K562 (cell line): ENCODE measurements at regions not wholly inside any gene's neighbourhood (a gene's known extent, or its start where the extent isn't known, plus 50 kb on each side); places are given as distances from the start of the nearest gene placed in this dataset.
A peak's percentile ranks its signal among the peaks of the same experiment; 100 is the strongest.

Source experiments
- ATAC-seq: fragments of 200-7000 bp; cut with Tn5 transposase; 3 replicates; pipeline ENCODE4 v1.9.1; 2020; ENCODE audit warnings: moderate library complexity
- BruUV-seq: library from RNA; stranded (reverse); fragments of 400-500 nt; replicated peaks from 2 replicates; lab custom pipeline; 2021; lab: Mats Ljungman, UMichigan
- CTCF ChIA-PET: fragments of 300-600 bp; formaldehyde crosslinking; extraction: SDS; loops from one replicate; lab custom pipeline; 2021; ENCODE audit warnings: low intra/inter-chr PET ratio; lab: Yijun Ruan, JAX
- POLR2A ChIA-PET: fragments of 300-600, 350-650 bp; sonication (Branson Sonifier 250); formaldehyde crosslinking; extraction: SDS; loops from one replicate; lab custom pipeline; 2021; ENCODE audit warnings: antibody characterized with exemption, inconsistent platforms; lab: Yijun Ruan, JAX
- DNase-seq, 4 experiments: peaks; one replicate each; pipeline versions ENCODE4 v3.0.0 to v3.0.0-alpha.2; 2011 to 2018; ENCODE audit warnings: low spot score in 3 of 4, mixed read lengths in 3 of 4; ENCODE audit errors: extremely low read depth in 1 of 4
- FAIRE-seq: peaks from 2 replicates; lab custom pipeline; 2011; peaks lifted over from hg19 to GRCh38; lab: Jason Lieb, UNC
- H2AFZ ChIP-seq: 2 replicates; pipeline ENCODE4 v1.6.0; 2011; ENCODE audit warnings: low read depth, low read length, control low read depth, inconsistent platforms
- H3K27ac ChIP-seq: fragments of 200-600 bp; 3 replicates; pipeline ENCODE4 v1.8.0; 2011; ENCODE audit warnings: low read depth, mild to moderate bottlenecking, control low read depth, inconsistent platforms, low read length, moderate library complexity, mixed read lengths; ENCODE audit errors: extremely low read depth
- H3K27me3 ChIP-seq, 2 experiments: fragments of 300-600 bp in 1 of 2; 2 replicates in 1 of 2; 3 replicates in 1 of 2; pipeline versions ENCODE4 v1.6.0 to v1.8.0; 2011; ENCODE audit warnings: inconsistent platforms in 2 of 2, low read length in 2 of 2, mild to moderate bottlenecking in 1 of 2, mixed read lengths in 1 of 2, moderate library complexity in 1 of 2; ENCODE audit not compliant: control insufficient read depth in 2 of 2, insufficient read depth in 2 of 2
- H3K36me3 ChIP-seq: fragments of 300-600 bp; 3 replicates; pipeline ENCODE4 v1.8.0; 2011; ENCODE audit warnings: mild to moderate bottlenecking, low read length, inconsistent platforms; ENCODE audit not compliant: control insufficient read depth, insufficient read depth
- H3K4me1 ChIP-seq, 2 experiments: fragments of 200-600 bp in 1 of 2; replicated peaks in 1 of 2; 2 replicates in 1 of 2; 3 replicates in 1 of 2; pipeline versions ENCODE4 v1.5.1 to v1.8.0; 2011; ENCODE audit warnings: inconsistent platforms in 2 of 2, low read length in 2 of 2, mild to moderate bottlenecking in 1 of 2, mixed read lengths in 1 of 2, moderate library complexity in 1 of 2; ENCODE audit not compliant: control insufficient read depth in 2 of 2, insufficient read depth in 2 of 2
- H3K4me2 ChIP-seq: 2 replicates; pipeline ENCODE4 v1.6.1; 2011; ENCODE audit warnings: low read length, control low read depth, inconsistent platforms, mixed read lengths; ENCODE audit not compliant: insufficient read depth
- H3K4me3 ChIP-seq: fragments of 200-600 bp; sonication (generic), shearing (Covaris generic); 2 replicates; pipeline ENCODE4 v1.5.1; 2016; ENCODE audit warnings: control low read depth, inconsistent platforms
- H3K79me2 ChIP-seq: fragments of 200-600 bp; 3 replicates; pipeline ENCODE4 v1.8.0; 2011; ENCODE audit warnings: low read length, inconsistent platforms; ENCODE audit not compliant: control insufficient read depth, insufficient read depth
- H3K9ac ChIP-seq, 2 experiments: 2 replicates each; pipeline versions ENCODE4 v1.6.0 to v1.6.1; 2011; ENCODE audit warnings: low read depth in 2 of 2, low read length in 2 of 2, control low read depth in 1 of 2, inconsistent platforms in 1 of 2, mild to moderate bottlenecking in 1 of 2, mixed read lengths in 1 of 2; ENCODE audit not compliant: insufficient read depth in 1 of 2
- H3K9me1 ChIP-seq: one replicate; pipeline ENCODE4 v1.6.0; 2011; ENCODE audit warnings: inconsistent platforms, mild to moderate bottlenecking, low read length, moderate library complexity; ENCODE audit not compliant: control insufficient read depth, insufficient read depth
- H3K9me3 ChIP-seq: replicated peaks from 2 replicates; pipeline ENCODE4 v1.5.1; 2011; ENCODE audit warnings: low read depth, low read length, inconsistent platforms; ENCODE audit not compliant: control insufficient read depth, insufficient read depth
- H4K20me1 ChIP-seq: replicated peaks from 2 replicates; pipeline ENCODE4 v1.6.1; 2011; ENCODE audit warnings: low read length, inconsistent platforms, mixed read lengths; ENCODE audit not compliant: control insufficient read depth, insufficient read depth
- ARNT ChIP-seq, 2 experiments: fragments of 450-650 bp; IDR thresholded peaks; 2 replicates each; pipeline ENCODE4 v1.6.1; 2016; ENCODE audit warnings: mild to moderate bottlenecking in 1 of 2
- CEBPG ChIP-seq, 3 experiments: fragments of 200-800 bp in 1 of 3; sonication (Bioruptor generic) in 1 of 3; sonication (generic) in 1 of 3; formaldehyde crosslinking in 1 of 3; IDR thresholded peaks in 2 of 3; conservative IDR thresholded peaks in 1 of 3; 2 replicates each; pipeline versions ENCODE4 v1.6.1 to v1.8.0; 2016 to 2022; ENCODE audit warnings: missing compliant biosample characterization in 2 of 3, missing genetic modification characterization in 2 of 3, mild to moderate bottlenecking in 1 of 3, missing genetic modification reagents in 1 of 3
- FOXA3 ChIP-seq, 2 experiments: fragments of 450-650 bp in 1 of 2; sonication (generic) in 1 of 2; formaldehyde crosslinking; IDR thresholded peaks in 1 of 2; conservative IDR thresholded peaks in 1 of 2; 2 replicates each; pipeline versions ENCODE4 v1.4.0 to v1.8.0; 2020 to 2022; ENCODE audit warnings: mild to moderate bottlenecking in 2 of 2, missing genetic modification reagents in 1 of 2
- GABPB1 ChIP-seq: sonication (generic); formaldehyde crosslinking; IDR thresholded peaks from 2 replicates; pipeline ENCODE4 v1.8.0; 2022; ENCODE audit warnings: mild to moderate bottlenecking, missing genetic modification reagents
- HNRNPK ChIP-seq: fragments of 200-400 bp; formaldehyde crosslinking; IDR thresholded peaks from one replicate; pipeline ENCODE4 v1.6.1; 2018; ENCODE audit warnings: mild to moderate bottlenecking, low read depth, low read length; ENCODE audit not compliant: poor library complexity, severe bottlenecking
- KDM1A ChIP-seq, 2 experiments: fragments of 450-650 bp; IDR thresholded peaks; 2 replicates each; pipeline ENCODE4 v1.6.1; 2016; ENCODE audit warnings: mild to moderate bottlenecking in 2 of 2
- PHB ChIP-seq: fragments of 250-450 bp; sonication (Bioruptor Pico); IDR thresholded peaks from 2 replicates; pipeline ENCODE4 v1.5.0; 2021
- POLR2A ChIP-seq: fragments of 450-650 bp; conservative IDR thresholded peaks from 2 replicates; pipeline ENCODE4 v1.6.1; 2016
- RFX7 ChIP-seq: fragments of 250-450 bp; sonication (Bioruptor Pico); IDR thresholded peaks from 2 replicates; pipeline ENCODE4 v1.5.1; 2021; ENCODE audit warnings: mild to moderate bottlenecking
- TAL1 ChIP-seq: fragments of 450-650 bp; IDR thresholded peaks from 2 replicates; pipeline ENCODE4 v1.6.1; 2016; ENCODE audit warnings: mild to moderate bottlenecking
- TBP ChIP-seq: optimal IDR thresholded peaks from 2 replicates; pipeline ENCODE3; 2011; ENCODE audit warnings: low read depth, low read length, improper control_type of control experiment
- ZBTB7A ChIP-seq: IDR thresholded peaks from 2 replicates; pipeline ENCODE4 v1.6.1; 2011; ENCODE audit warnings: low read depth, mild to moderate bottlenecking, low read length, moderate library complexity, borderline replicate concordance; ENCODE audit not compliant: control insufficient read depth
- ZEB2 ChIP-seq: fragments of 450-650 bp; IDR thresholded peaks from 2 replicates; pipeline ENCODE4 v1.6.1; 2016
- WGBS: fragments of 100-300 bp; shearing (Covaris generic); methylation state at CpG from one replicate; pipeline ENCODE4 v1.1.6; 2016; ENCODE audit warnings: low coverage, mixed read lengths; ENCODE audit not compliant: insufficient coverage; ENCODE audit errors: missing lambda C conversion rate; 5-methylcytosine and 5-hydroxymethylcytosine counted together
- in situ Hi-C: fragments of 300-500 bp; cut with MboI; formaldehyde crosslinking; loops from 4 replicates; pipeline ENCODE4 v1.15.0; 2018; ENCODE audit warnings: inconsistent platforms, mixed read lengths
- intact Hi-C: fragments of 100-400 bp; cut with micrococcal nuclease; formaldehyde crosslinking; loops from 2 replicates; pipeline ENCODE4 v1.14.2; 2022
- TF ChIP-seq, protein P1 (sequence below): fragments of 450-650 bp; IDR thresholded peaks from 2 replicates; pipeline ENCODE4 v1.6.1; 2016; ENCODE audit warnings: antibody characterized with exemption

DNA sequence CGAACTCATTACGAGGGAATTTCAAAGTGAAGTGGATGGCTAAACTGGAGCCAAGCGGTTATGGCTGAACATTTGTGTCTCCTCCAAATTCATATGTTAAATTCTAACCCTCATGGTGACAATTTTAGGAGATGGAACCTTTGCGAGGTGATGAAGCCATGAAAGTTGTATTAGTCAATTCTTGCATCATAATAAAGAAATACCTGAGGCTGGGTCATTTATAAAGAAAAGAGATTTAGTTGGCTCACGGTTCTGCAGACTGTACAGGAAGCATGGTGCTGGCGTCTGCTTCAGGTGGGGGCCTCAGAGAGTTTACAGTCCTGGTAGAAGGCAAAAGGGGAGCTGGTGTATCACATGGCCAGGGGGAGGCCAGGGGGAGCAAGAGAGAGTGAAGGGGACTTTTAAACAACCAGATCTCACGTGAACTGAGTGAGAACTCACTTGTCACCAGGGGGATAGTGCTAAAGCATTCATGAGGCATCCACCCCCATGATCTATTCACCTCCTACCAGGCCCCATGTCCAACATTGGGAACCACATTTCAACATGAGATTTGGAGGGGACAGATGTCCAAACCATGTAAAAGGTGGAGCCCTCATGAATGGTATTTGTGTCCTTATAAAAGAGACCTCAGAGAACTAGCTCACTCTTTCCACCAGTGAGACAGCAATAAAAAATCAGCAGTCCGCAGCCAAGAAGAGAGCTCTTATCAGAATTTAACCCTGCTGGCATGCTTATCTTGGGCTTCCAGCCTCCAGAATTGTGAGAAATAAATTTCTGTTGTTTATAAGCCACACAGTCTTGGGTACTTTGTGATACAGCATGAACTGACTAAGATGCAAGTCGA, 143.4 kb downstream of the MTRR start (continued):
- 0 out of 4 replicates have a peak, but pooled peaks have one; percentile 27 to 43 for TF ChIP-seq KDM1A (IDR thresholded peaks at IDR 0.05)
- no peak for TF ChIP-seq ZEB2
- TF ChIP-seq PHB (CRISPR knock-in tag) = no peak
- peak in 1 of 2 experiments; percentile 78; a peak in 2 of 4 replicates for TF ChIP-seq ARNT (IDR thresholded peaks at IDR 0.05)
- no peak for TF ChIP-seq GABPB1 (CRISPR knock-in tag)
- no peak for TF ChIP-seq CEBPG (CRISPR knock-in tag; IDR thresholded peaks at IDR 0.05)
- peak; percentile 31 to 76; a peak in 3 of 4 replicates for TF ChIP-seq CEBPG (tag; conservative IDR thresholded peaks at IDR 0.05 in 1 of 2, IDR thresholded peaks at IDR 0.05 in 1 of 2)
- TF ChIP-seq TAL1 = peak; percentile 95

DNA sequence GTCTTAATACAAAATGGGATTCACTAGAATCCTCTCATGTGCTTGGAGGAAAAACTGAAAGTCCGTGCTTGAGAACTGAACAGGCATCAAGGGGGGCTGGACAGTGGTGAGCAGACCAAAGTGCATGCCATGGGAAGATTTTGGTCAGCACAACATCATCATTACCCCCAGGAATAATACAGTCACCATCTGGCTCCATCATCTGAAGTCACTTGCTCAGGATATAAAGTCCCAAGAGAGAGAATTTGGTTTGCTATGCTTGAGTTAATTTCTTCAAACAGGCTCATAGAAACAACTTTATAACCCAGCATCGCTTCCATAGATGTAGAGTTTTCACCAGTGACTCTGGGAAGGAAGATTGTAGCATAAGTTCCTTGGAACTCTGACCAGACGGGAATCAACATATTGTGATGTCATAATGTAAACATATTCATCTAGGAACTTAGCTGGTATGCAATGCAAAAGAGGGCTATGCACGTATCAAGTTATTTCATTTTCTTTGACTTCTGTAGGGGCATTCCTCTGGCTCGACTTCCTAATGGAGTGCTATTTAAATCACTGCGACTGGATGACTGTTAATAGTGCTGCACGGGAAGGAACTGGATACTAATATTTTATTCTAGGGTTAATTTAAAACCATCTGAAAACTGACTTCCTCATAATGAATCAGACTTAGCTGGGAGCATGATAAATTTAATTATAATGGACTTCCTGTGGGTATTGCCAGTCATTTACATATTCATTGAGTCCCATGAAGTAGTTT, 145.2 kb downstream of the MTRR start:
- peaks cover 5 to 15% of the 10 kb centered on the region in 2 experiments; a peak in 3 of 5 replicates for H3K4me1 ChIP-seq
- ATAC-seq (no peak; the same call in 2 of the 3 replicates), DNase-seq (no peak), FAIRE-seq (no peak)
- no peaks in the 10 kb centered on the region for H3K79me2 ChIP-seq
- H2AFZ ChIP-seq = peak overlapping the region; percentile 44; the same call in 1 of the 2 replicates
- intact Hi-C loops (no loop called here), in situ Hi-C loops (no loop called here)
- H3K9me3 ChIP-seq = peaks cover 5% of the 10 kb centered on the region; the same call in 1 of the 2 replicates
- ChIA-PET CTCF (no interaction called here), POLR2A (no interaction called here)
- H3K4me2 ChIP-seq = no peak overlapping the region
- H3K27ac ChIP-seq = no peak overlapping the region
- no peaks in the 10 kb centered on the region for H4K20me1 ChIP-seq
- no peaks in the 10 kb centered on the region for H3K9me1 ChIP-seq
- H3K27me3 ChIP-seq = no peaks in the 10 kb centered on the region
- no peak overlapping the region for H3K4me3 ChIP-seq
- BruUV-seq = no TSS peak
- WGBS = 29% methylated on average over 7 of the region's 7 CpGs
- H3K36me3 ChIP-seq = no peaks in the 10 kb centered on the region
- no peak overlapping the region for H3K9ac ChIP-seq
- TF ChIP-seq HNRNPK = no peak
- TF ChIP-seq, protein P1, sequence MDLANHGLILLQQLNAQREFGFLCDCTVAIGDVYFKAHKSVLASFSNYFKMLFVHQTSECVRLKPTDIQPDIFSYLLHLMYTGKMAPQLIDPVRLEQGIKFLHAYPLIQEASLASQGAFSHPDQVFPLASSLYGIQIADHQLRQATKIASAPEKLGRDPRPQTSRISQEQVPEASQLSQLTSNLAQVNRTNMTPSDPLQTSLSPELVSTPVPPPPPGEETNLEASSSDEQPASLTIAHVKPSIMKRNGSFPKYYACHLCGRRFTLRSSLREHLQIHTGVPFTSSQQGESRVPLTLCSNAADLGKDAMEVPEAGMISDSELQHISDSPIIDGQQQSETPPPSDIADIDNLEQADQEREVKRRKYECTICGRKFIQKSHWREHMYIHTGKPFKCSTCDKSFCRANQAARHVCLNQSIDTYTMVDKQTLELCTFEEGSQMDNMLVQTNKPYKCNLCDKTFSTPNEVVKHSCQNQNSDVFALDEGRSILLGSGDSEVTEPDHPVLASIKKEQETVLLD = no peak
- TF ChIP-seq TBP = peak; percentile 69
- no peak for TF ChIP-seq FOXA3 (CRISPR knock-in tag; conservative IDR thresholded peaks at IDR 0.05 in 1 of 2, IDR thresholded peaks at IDR 0.05 in 1 of 2)
- no peak for TF ChIP-seq RFX7 (CRISPR knock-in tag)
- TF ChIP-seq POLR2A = peak; percentile 71
- TF ChIP-seq ZBTB7A = no peak
